Cardiac muscle cell (in vitro differentiated cells and primary cell): ENCODE measurements at regions not wholly inside any gene's neighbourhood (a gene's known extent, or its start where the extent isn't known, plus 50 kb on each side); places are given as distances from the start of the nearest gene placed in this dataset.

Experiments
- DNase-seq, 2 donors: peaks; one replicate each; pipeline versions ENCODE4 v3.0.0 to v3.0.0-alpha.2; 2010 to 2017; ENCODE audit warnings: low read depth in 1 of 2, low spot score in 1 of 2
- H3K27ac ChIP-seq: fragments of 200-600 bp; sonication (generic); 2 replicates; pipeline ENCODE4 v1.5.1; 2016
- H3K27me3 ChIP-seq: fragments of 200-600 bp; sonication (generic); 2 replicates; pipeline ENCODE4 v1.6.0; 2016; ENCODE audit warnings: control low read depth
- H3K36me3 ChIP-seq: fragments of 200-600 bp; sonication (generic); 2 replicates; pipeline ENCODE4 v1.5.1; 2016; ENCODE audit warnings: control low read depth
- H3K4me1 ChIP-seq: fragments of 200-600 bp; sonication (generic); 2 replicates; pipeline ENCODE4 v1.8.1; 2017; ENCODE audit warnings: low read depth, mild to moderate bottlenecking, mixed run types
- H3K4me3 ChIP-seq: fragments of 200-600 bp; sonication (generic); 2 replicates; pipeline ENCODE4 v1.5.1; 2016; ENCODE audit warnings: mild to moderate bottlenecking
- H3K9me3 ChIP-seq: fragments of 200-600 bp; sonication (generic); 2 replicates; pipeline ENCODE4 v1.5.1; 2017; ENCODE audit warnings: low read depth, mild to moderate bottlenecking, control low read depth
- TF ChIP-seq, protein P1 (sequence below): IDR thresholded peaks from 2 replicates; pipeline ENCODE4 v1.5.1; 2012; ENCODE audit warnings: low read depth, mild to moderate bottlenecking, low read length

DNA sequence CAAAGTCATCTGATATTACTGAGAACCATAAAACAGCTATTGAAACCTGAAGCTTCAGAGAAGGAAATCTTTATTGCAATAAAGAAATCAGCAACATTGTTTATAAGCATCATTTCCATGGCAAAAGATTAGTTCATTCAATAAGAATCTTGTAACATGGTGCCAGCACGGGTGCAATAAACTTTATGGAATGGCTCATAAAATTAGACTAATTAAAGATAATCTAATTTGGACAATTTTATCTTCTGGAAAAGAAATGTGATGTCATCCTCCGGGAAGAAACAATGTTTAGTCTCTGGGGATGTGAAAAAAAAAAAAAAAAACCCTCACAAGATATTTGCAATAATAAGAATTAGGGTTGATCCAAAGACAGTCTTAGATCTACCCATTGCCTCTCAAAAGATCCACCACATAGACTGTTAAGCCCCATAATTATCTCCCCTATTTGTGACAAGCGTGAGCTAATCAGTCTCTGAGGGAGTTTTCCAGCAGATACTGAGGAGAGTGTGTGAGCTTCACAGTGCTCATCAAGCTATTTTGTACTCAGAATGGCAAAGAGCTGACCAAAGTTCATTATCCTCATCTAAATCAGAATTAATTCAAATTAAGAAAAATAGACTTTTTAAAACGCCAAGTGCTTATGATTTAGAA lies 297.0 kb upstream of the EDNRB start:
- H3K4me3 ChIP-seq, result no peak overlapping the region
- H3K4me1 ChIP-seq, result no peaks in the 10 kb centered on the region
- no peak overlapping the region for H3K27ac ChIP-seq
- H3K36me3 ChIP-seq, result no peaks in the 10 kb centered on the region
- TF ChIP-seq, protein P1, sequence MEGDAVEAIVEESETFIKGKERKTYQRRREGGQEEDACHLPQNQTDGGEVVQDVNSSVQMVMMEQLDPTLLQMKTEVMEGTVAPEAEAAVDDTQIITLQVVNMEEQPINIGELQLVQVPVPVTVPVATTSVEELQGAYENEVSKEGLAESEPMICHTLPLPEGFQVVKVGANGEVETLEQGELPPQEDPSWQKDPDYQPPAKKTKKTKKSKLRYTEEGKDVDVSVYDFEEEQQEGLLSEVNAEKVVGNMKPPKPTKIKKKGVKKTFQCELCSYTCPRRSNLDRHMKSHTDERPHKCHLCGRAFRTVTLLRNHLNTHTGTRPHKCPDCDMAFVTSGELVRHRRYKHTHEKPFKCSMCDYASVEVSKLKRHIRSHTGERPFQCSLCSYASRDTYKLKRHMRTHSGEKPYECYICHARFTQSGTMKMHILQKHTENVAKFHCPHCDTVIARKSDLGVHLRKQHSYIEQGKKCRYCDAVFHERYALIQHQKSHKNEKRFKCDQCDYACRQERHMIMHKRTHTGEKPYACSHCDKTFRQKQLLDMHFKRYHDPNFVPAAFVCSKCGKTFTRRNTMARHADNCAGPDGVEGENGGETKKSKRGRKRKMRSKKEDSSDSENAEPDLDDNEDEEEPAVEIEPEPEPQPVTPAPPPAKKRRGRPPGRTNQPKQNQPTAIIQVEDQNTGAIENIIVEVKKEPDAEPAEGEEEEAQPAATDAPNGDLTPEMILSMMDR, result no peak
- DNase-seq, result no peak
- H3K27me3 ChIP-seq, result no peaks in the 10 kb centered on the region
- H3K9me3 ChIP-seq, result no peaks in the 10 kb centered on the region

DNA sequence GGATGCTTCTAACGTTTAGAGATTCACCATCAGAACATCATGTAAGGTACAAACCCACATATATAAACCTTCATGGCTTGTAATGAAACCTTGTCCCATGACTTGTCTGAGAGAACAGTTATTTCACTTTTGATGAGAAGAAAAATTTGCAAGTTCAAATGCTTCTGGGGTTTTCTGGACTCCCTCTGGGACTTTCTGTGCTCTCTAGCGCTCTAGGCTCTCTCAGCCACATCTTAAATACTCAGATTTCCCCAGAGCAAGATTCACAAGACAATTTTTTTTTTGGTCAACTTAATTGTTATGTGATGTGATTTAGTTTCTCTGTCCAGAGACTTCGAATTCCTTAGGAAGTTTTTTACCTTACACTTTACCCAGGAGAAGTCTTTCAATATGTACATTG lies 282.8 kb upstream of the EDNRB start:
- TF ChIP-seq, protein P1, result no peak
- no peaks in the 10 kb centered on the region for H3K36me3 ChIP-seq

DNA sequence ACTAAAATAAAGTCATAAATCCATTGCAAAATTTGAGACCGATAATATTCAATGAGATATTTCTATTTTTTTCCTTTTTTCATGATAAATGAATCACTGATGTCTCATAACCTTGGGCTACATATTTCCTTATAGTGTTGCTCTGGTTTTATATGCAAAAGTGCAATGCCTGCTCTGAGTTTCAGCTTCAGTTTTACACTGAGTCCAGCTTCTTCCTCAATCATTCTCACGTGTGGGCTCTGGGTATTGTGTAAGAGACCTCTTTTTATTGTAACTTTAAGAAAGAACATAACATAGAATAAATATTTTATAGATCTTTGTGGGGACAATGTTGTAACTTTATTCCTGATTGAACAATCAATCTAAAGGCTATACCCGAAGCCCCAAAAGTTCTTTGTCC lies 280.2 kb upstream of the EDNRB start:
- H3K36me3 ChIP-seq, result no peaks in the 10 kb centered on the region
- TF ChIP-seq, protein P1, result no peak
- no peak overlapping the region for H3K4me3 ChIP-seq
- H3K27ac ChIP-seq, result no peak overlapping the region
- no peaks in the 10 kb centered on the region for H3K9me3 ChIP-seq
- H3K4me1 ChIP-seq, result no peaks in the 10 kb centered on the region
- H3K27me3 ChIP-seq, result no peaks in the 10 kb centered on the region
- DNase-seq, result no peak

More for the DNA sequence above, 282.8 kb upstream of the EDNRB start:
- Histone ChIP-seq H3K4me3 (no peak overlapping the region), H3K9me3 (no peaks in the 10 kb centered on the region), H3K27ac (no peak overlapping the region), H3K4me1 (no peaks in the 10 kb centered on the region), H3K27me3 (no peaks in the 10 kb centered on the region)
- DNase-seq, result no peak

DNA sequence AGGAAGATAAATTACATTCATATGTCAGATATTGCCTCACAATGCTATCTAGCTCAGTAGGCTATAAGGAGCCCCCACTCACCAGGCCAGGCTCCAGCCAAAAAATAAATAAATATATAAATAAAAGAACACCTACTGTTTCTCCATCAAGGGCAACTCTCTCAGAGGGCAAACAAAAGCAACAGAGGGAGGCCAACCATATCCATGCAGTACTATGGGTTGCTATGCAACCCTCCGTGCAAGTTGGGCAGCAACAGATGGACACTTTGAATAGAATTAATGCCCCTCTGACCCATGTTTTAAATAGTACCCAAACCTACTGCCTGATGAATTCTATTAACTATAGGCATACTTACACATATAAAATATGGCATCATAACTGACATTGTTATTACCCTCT lies 279.8 kb upstream of the EDNRB start:
- H3K4me3 ChIP-seq, result no peak overlapping the region
- no peaks in the 10 kb centered on the region for H3K36me3 ChIP-seq
- no peak overlapping the region for H3K27ac ChIP-seq
- H3K4me1 ChIP-seq, result no peaks in the 10 kb centered on the region
- H3K9me3 ChIP-seq, result no peaks in the 10 kb centered on the region
- TF ChIP-seq, protein P1, result no peak
- H3K27me3 ChIP-seq, result no peaks in the 10 kb centered on the region
- no peak for DNase-seq

DNA sequence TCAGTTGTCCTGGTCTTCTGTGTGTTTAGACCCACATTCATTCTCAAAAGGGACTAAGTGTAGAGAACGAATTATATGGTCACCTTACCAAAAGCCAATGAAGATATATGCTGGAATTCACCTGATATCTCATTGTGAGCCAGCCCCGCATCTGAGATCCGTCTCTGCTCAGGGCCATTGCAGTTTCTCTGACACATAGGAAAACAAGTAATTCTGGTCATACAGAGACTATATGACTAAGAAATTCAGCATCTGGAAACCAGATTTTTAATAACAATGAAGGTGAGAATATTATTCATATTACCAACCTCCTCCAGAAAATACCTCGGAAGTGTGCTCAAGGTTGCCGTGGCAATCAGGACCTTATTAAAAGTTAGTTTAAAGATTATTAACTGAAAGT lies 278.6 kb upstream of the EDNRB start:
- Histone ChIP-seq H3K4me3 (no peak overlapping the region), H3K4me1 (no peaks in the 10 kb centered on the region), H3K27me3 (no peaks in the 10 kb centered on the region), H3K27ac (no peak overlapping the region), H3K9me3 (no peaks in the 10 kb centered on the region), H3K36me3 (no peaks in the 10 kb centered on the region)
- TF ChIP-seq, protein P1, result no peak
- no peak for DNase-seq
